ENCODE measurements at regions not wholly inside any gene's neighbourhood (a gene's known extent, or its start where the extent isn't known, plus 50 kb on each side); places are given as distances from the start of the nearest gene placed in this dataset.

DNA sequence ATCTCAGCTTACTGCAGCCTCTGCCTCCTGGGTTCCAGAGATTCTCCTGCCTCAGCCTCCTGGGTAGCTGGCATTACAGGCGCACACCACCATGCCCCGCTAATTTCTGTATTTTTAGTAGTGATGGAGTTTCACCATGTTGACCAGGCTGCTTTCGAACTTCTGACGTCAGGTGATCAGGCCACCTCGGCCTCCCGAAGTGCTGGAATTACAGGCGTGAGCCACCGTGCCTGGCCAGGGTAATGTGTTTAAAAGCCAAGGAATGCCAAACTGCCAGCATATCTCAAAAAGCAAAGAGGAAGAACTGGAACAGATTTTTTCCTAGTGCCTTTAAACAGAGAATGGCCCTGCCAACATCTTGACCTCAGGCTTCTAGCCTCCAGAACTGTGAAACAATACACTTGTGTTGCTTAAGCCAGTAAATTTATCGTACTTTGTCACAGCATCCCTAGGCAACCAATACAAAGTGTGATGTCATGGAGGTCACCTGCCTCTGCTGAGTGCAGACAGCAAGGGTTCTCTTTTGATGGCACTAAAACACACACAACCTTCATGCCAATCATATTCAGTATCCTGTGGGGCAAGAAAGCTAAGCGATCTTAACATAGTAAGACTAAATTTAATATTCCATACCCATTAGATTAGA is 858.3 kb upstream of the TMPRSS15 start:
- no peak for DNase-seq

DNA sequence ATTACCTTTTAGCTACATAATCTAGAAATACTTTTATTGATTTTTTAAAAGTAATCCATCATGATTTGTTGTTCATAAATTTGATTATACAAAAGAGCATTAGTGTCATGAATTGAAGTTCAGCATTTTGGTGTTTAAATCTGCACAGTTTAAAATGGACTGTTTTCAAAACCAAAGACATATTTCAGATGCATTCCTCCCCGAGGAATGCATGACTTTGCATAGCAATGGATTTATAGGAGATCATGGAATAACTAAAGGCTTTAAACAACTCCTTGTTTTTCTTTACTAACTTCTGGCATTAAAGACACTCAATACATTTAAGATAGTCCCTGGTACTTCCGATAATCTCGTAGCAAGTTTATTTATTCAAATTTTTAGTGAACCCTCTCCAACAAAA is 863.1 kb upstream of the TMPRSS15 start:
- DNase-seq: no peak

GRCh38 chr21:19268686-19269085 is 865.1 kb upstream of the TMPRSS15 start:
- no peak for DNase-seq

DNA sequence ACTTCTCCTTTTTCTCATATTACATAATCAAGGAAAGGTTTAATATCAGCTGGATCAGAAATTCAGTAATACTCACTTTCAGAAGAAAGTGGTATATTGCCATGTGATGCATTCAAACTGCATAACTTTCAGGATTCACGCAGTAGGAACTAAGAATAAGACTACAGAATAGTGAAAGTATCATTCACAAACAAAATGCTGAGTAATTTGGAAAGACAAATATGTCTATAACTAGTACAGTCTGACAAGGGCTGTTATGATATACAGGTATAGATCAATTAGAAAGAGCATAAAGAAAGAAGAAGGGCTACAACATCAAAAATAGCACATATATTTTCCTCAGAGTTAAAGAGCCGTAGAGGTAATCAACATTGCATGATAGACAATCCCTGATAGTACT is 871.5 kb upstream of the TMPRSS15 start:
- DNase-seq: no peak

GRCh38 chr21:19276665-19277064 is 873.1 kb upstream of the TMPRSS15 start:
- DNase-seq: no peak

DNA sequence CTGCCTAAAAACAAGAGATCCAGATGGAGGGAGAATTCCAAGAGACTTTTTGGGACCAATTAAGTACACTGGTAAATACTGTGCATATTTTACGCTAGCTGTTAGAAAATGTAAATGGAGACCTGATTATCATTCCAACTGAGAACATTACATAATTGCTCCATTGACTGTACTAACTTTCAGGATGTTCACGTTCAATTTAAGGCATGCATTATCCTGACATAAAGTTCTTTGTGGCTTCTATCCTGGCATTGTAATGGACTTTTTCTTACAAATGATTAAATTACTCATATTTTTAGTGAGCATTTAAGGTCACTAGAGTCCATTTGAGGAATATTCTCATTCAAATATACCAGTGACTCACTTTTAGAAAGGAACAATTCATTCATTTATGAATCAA is 883.3 kb upstream of the TMPRSS15 start:
- DNase-seq: no peak

DNA sequence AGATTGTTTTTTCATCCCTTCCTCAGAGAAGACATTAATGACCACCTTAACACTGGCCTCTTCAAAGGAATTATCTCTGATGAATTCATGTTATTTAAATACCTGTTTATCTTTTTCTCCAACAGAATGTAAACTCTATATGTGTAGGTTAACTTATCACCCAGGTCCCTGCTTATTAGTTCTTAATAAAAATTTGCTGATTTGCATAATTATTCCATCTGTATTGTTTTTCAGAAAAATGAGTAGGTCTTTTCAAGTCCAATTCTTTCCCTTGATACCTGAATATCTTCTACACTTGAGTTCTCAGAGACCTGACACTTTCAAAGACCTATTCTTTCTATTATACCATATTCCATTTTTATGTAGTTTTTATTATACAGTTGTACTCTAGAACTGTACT is 886.7 kb upstream of the TMPRSS15 start:
- DNase-seq: no peak

- no peak for DNase-seq
Observed at GRCh38 chr21:19320291-19320690, 916.7 kb upstream of the TMPRSS15 start.

DNA sequence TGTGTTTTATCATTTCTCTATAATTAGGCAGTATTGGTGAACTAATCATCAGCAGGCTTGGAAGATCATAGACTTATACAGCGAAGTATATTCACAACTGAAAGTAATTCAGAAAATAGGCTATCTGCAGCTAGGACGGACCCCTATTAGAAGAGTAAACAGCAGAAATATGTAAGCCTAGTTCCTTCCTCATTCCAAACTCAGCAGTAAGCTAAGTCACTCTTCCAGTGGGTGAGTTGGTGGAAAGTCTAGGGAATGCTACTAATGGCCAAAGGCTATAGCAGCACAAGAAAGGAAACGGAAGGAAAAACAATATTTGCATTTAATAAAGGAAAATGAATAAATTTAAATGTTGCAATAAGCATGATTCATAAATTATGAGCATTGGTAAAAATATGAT is 918.1 kb upstream of the TMPRSS15 start:
- no peak for DNase-seq

GRCh38 chr21:19322360-19322759 is 918.8 kb upstream of the TMPRSS15 start:
- DNase-seq: no peak

GRCh38 chr21:19326531-19327319 is 923.1 kb upstream of the TMPRSS15 start:
- no peak for DNase-seq

DNA sequence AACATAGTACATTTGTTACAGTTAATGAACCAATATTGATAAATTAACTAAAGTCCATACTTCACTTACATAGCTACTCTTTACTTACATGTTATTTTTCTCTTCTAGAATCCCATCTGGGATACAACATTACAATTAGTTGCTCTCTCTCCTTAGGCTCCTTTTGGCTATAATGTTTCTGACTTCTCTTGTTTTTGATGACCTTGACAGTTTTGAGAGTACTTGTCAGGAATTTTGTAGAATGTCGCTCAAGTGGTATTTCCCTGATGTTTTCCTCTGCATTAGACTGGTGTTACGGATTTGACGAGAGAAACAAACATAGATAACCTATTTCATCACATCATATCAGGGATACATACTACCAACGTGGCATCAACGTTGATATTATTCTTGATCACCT is 925.4 kb upstream of the TMPRSS15 start:
- DNase-seq: no peak

DNA sequence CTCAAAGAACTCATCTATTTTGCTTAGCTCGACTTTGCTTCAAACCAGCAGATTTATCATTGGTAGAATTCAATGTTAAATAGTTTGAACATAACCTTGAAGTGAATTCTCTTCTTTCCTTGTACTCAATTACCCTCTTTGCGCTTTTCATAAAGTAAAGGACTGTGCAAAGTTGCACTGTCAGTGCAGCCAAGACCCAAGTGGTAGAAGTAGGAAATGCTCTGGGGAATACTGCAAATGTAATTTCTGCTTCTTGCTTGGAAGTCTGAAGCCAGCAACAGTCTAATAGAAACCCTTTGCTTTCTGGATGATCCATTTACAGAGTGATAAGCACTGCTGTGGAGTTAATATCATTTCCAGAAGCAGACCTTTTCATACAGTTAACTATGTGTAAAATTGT is 936.7 kb upstream of the TMPRSS15 start:
- DNase-seq: no peak

DNA sequence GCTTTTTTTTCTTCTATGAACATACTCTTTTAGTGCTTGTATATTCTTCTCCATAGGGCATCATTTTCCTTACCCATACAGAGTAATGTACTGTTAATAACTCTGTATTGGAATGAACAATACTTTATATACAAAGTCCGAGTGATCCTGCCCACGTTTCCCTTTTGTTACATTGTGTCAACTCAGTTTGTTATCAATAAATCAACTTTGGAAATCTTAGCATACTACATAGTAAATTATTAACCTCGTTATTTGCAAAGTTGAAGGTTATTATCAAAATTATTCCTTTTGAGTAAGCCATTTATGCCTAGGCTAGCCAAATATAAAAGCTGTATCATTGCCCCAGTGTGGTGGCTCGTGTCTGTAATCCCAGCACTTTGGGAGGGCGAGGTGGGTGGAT is 937.4 kb upstream of the TMPRSS15 start:
- DNase-seq: no peak

DNA sequence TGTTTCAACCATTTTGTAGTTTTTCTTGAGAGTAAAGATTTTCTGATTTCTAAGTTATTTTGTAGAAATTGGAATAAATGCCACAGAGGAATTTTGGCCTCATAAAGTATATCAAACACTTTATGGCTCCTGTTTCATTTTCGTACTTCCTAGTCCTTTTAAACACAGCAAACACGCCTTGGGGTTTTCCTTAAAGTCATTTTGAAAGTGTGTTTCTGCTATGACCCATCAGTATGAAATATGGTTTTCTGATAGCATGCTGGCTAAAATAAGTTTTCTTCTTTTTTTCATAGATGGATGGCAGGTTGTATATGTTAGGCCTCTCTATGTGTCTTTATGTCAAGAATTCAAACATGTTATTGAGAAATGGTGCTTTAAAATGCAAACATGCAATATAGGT is 940.1 kb upstream of the TMPRSS15 start:
- DNase-seq: no peak

DNA sequence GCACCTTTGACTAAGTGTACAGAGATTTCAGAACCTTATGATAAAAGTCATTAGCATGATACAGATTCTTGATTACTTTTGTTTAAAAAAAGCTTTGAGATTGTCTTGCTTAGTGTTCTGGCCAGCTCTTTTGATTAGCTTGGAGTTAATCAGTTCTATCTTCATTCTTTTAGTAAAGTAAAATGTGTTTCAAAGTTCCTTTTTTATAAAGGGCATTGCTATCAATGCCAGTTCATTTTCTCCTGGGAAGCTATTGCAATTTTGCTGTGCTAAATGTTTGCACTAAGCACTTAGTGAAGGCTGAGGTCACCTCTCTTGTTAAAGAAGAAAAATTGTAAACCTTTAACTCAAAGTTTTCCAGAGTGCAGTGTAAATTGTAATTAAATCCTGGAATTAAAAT is 946.7 kb upstream of the TMPRSS15 start:
- no peak for DNase-seq

DNA sequence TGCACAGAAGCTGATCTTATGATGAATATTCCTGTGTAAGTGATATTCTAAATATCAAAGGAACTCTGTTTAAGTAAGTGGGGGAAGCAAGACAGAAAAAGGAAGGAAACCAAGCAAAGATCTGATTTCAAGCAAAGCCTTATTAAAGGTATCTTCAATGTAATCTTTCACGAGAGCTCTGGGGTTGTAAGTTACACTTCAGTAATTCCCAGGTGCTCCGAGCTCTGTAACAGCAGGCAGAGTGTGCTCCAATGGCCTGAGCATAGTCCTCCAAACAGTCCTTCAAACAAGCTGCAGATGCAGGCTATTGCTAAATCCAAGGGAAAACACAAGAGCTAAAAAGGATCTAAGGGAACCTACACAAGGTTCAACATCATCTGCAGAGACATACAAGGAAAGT is 949.7 kb upstream of the TMPRSS15 start:
- DNase-seq: peak; percentile 28

GRCh38 chr21:19368944-19369343 is 965.4 kb upstream of the TMPRSS15 start:
- DNase-seq: no peak

DNA sequence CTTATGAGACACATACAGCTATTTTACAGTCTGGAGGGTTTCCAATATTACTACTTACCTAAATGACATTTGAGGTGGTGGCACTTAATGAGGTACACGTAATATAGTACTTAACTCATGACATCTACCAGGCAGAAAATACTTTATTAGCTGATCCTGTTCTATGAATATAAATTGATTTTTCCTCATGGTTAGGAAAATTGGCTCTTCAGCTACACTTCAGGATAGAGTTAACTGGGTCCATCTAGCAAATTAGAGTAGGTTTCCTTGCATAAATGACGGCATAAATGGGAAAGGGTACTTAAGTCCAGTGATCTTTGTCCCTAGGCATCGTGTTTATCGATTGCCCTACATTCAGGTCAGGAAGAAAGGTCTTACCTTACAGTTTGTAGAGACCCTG is 988.8 kb upstream of the TMPRSS15 start:
- DNase-seq: no peak

GRCh38 chr21:19400223-19400770 is 996.7 kb upstream of the TMPRSS15 start:
- no peak for DNase-seq

GRCh38 chr21:19402870-19403269 is 999.3 kb upstream of the TMPRSS15 start:
- DNase-seq: no peak

DNA sequence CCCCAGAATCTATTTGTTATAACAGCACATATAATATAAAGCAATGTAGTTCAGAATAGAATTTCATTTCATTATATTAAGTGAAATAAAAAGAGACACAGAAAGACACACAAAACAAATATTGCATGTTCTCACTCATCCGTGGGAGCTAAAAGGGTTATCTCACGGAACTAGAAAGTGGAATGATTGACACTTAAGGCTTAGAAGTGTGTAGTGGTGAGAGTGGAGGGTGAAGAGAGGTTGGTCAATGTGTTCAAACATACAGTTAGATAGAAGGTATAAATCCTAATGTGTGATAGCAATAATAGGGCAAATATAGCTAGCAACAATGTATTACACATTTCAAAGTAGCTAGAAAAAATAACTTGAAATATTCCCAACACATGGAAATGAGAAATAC is 1001.7 kb upstream of the TMPRSS15 start:
- no peak for DNase-seq

- DNase-seq: no peak
Observed at GRCh38 chr21:19420565-19420964, 1017.0 kb upstream of the TMPRSS15 start.

- no peak for DNase-seq
Observed at GRCh38 chr21:19433623-19434022, 1030.0 kb upstream of the TMPRSS15 start.

Data from NCI-H510A treated with DMSO at 0.1 percent for 48 hours (cell line).